GM19468 (cell line): ENCODE measurements at regions not wholly inside any gene's neighbourhood (a gene's known extent, or its start where the extent isn't known, plus 50 kb on each side); places are given as distances from the start of the nearest gene placed in this dataset.
A peak's percentile ranks its signal among the peaks of the same experiment; 100 is the strongest.
"Not testable (repeated sequence)": the region's sequence is repeated elsewhere in the genome, so short reads cannot be mapped to it uniquely, and the experiment has no call there.

ENCODE experiments used
- ATAC-seq: cut with Tn5 transposase; IDR thresholded peaks from one replicate; pipeline ENCODE4 v1.9.1; 2021; ENCODE audit warnings: mild to moderate bottlenecking, moderate library complexity, moderate number of reproducible peaks; ENCODE audit not compliant: unreplicated experiment; ENCODE audit errors: extremely low read depth

- ATAC-seq = no peak
Observed at GRCh38 chr13:21871919-21872318, 201.0 kb downstream of the FGF9 start.

DNA sequence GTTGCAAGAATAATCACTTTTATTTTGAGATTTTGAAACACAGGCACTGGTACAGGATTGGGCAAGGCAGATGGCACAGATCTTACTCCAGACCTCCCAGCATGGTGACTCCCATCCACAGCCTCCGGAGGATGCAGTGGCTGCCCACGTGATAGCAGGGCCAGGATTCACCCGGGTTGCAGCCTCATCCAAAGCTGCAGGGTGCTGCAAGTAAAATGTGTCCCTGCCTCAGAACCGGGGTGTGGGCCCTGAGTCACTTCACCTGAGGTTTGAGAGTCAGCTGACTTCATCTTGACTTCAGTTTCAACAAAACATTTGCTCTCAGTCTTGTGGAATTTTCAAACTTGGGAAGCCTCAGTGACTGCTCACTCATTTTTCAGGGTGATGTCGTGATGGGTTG, 201.9 kb downstream of the FGF9 start:
- ATAC-seq = no peak

- no peak for ATAC-seq
Observed at GRCh38 chr13:21875116-21875515, 204.2 kb downstream of the FGF9 start.

- no peak for ATAC-seq
Observed at GRCh38 chr13:21879263-21879914, 208.5 kb downstream of the FGF9 start.

DNA sequence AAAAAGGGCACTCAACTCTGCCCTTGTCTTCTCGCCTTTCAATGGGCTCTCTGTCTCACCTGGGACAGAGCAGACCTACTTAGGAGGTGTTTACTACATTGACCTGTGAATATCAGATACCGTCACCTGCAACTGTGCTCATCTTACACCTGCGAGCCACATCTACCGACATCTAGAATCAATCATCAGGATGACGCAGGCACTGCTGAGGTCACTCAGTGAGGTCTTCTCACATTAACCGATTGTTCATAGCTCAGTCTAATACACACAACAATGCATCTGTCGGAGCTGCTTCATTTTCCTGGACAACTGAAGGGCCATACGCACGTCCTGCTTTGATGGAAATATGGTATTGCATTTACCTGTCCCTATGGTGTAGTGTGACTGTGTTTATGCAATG, 211.9 kb downstream of the FGF9 start:
- no peak for ATAC-seq

DNA sequence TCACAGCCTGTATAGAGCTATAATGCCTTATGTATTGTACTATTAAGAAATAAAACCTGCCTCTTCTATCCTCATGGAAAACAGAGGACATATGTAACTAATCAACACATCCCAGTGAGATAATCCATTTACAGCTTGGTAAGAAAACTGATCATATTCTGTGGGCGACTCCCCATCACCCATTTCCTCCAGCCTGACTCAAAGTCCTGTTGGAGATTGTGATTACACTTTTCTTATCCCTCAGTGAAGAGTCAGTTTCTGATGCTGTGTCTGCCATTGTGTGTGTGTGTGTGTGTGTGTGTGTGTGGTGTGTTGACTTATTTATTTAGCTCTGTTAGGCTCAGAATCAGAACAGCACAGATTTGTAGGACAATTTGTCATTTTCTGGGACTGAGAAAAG, 212.8 kb downstream of the FGF9 start:
- no peak for ATAC-seq

DNA sequence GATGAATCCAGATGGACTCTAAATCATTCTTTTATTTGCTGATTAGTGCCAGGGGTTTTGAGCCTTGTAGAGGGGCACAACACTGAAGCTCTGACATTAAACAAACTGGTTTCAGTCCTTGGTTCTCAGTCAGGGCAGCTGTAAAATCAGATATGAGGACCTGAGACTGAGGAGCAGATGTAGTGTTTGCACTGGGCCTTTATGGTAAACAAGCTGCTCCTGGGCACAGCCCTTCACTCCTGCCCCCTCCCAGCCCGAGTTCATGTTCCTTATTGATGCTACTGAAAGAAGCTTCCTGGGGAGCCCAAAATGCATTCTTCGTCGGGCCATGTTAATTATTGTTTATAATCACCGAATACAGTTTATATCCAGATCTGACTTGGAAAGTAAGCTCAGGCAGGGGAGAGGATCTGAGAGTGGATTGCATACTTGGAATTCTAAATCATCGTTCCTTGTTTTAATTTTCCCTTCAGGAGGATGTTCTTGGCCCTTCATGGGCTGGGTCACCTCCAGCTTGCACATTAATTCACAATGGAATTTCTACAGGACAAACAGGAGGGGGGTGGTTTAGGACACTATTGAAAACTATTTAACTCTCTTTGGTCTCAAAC, 213.5 kb downstream of the FGF9 start:
- no peak for ATAC-seq

GRCh38 chr13:21884965-21885567, 214.2 kb downstream of the FGF9 start:
- ATAC-seq = peak; percentile 82

GRCh38 chr13:21885714-21886224, 214.9 kb downstream of the FGF9 start:
- no peak for ATAC-seq

DNA sequence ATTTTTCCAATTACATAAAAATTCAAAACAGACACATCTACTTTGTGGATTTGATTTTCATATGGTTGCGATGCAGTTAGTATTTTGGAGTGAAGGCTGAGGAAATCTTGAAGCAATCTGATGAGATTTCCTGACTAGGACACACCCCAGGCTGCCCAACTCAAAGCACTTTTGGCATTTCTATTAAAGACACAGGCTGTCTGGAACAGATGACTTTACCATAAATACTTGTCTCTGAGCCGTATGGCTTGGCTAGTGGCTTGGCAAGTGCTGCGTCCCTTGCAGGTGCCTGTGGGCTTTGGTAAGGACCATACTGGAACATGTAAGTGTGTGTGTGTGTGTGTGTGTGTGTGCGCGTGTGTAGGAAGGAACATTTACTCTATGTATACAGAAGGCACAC, 218.8 kb downstream of the FGF9 start:
- ATAC-seq = no peak

DNA sequence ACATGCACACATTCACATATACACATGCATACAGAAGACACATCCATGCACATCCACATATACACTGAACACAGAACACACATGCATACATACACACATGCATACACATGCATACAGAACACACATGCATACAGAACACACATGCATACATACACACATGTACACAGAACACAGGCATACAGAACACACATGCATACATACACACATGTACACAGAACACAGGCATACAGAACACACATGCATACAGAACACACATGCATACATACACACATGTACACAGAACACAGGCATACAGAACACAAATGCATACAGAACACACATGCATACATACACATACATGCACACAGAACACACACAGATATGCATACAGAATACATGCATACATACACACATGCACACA, 219.3 kb downstream of the FGF9 start:
- ATAC-seq = not testable (repeated sequence)

DNA sequence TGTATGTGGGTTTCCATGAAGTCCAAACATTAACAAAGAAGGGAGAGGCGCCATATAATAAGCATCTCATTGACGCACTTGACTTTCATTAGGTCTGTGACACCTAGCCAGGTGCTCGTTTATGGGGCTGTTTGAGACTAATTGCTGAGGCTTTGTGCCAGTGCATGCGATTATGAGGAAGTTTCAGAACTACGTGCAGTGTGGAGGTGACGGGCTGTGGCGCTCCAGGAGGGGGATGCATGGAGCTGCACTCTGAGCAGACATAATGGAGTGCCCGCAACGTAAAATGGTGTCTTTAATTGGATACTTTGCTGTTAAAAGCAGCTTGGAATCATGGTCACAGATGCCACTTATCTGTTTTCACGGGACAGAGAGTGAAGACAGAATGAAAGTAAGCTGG, 223.2 kb downstream of the FGF9 start:
- ATAC-seq = no peak

DNA sequence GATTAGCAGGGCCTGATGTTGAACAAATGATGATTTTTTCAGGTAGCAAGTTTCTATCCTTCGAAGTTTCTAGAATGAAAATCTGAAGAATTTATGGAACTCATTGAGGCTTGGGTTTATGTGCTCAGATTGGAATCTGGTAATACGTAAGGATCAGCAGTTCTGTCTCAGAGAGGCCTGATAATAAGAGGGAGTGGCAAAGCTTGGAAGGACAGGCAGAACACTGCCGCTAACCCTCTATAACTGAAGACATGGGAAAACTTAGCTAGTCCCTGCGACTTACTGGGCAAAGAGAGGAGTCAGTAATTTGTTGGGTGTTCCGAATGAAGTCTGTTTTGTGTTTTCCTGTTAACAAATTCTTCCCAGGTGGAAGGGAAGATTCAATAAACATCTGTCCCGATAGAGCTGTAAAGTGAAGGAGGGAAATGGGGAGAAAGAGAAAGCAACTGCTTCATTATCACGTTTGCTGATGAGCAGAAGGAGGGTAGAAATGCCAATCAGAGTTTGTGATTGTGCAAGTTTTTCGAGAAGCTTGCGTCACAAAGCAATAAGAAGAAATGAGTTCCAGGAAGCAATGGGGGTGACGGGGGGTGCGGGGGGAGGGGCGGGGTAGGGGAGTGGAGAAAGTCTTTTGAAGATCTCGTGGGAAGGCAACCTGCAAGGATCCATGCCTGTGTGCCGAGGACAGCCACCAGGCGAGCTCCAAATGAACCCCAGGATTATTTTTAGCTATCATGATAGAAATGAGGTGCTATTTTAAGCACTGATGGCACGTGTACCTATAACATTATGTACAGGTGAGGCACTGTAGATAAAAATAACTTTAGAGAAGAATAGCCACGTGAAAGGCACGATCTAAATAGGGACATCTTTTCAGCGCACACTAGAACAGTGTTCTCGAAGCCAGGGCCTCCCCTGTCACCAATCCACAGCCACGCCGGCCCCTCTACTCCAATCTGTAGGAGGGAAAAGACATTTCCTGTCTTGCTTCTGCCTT, 224.1 kb downstream of the FGF9 start:
- ATAC-seq = no peak

DNA sequence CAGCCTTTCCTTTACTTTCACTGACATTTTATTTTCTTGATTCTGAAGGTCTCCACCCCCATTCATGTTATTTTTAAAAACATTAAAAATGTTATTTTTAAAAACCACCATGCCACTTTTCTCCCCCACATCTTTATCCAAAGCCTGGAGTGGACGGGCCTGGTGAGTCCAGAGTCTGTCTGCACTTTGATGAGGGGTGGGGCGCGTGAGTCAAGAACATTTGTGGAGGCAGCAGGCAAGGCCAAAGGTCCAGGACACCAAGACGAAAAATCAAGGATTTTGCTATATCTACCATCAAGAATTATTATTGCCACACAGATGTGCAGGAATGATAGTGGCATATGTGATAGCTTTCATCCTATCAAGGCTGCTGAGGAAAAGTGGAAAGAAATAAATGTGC, 224.9 kb downstream of the FGF9 start:
- ATAC-seq = no peak

DNA sequence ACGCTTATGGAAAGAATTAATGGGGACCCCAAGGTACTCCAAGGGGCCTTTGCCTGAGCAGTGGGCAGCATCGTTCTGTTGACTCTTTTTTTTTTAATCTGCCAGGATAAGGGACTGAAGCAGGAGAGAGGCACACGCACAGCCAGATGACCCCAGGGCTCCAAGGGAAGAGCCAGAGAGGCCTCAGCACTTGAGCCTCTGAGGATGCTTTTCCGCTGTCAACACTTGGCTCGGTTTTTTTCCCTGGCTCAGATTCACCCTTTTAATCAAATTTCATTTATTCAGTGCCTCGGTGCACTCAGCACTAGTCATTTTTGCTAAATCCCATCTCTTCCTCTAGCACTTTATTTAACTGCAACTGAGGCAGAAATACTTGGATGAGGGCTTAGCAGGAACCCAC, 226.3 kb downstream of the FGF9 start:
- ATAC-seq = no peak

DNA sequence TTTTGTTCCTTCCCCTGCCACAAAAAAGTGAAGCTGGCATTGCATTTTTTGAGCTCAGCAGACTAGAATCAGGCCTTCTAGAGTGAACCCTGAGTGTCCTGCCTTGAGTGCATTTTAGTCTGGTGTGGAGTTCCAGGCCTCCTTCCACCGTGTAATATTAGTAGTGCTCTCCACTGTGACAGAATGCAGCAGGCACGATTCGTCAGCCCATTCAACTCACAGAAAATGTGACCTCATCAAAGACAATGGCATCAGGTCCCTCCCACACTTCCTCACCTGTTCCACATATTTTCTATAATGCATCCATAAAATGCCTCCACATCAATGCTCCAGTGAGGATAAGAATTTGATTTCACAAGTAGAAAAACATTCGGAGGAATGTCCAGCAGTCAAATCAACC, 227.6 kb downstream of the FGF9 start:
- no peak for ATAC-seq

DNA sequence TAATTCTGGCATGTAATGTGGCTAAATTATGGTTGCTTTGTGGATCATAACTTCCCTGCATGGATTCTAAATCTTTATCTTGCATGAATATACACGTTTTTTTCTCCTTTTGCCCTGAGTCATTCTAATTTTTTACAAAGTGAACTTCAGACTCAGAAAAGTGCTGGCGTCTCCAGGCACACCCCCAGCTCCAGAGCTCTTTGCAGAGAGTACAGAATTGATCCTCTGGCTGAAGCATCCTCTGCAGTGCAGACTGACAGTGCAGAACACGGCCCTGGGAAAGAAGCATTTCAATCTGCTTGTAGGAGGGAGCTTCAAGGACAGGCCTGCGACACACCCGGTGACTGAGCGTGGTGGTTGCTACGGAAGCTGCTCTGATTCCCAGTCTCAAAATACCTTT, 228.1 kb downstream of the FGF9 start:
- ATAC-seq = no peak

DNA sequence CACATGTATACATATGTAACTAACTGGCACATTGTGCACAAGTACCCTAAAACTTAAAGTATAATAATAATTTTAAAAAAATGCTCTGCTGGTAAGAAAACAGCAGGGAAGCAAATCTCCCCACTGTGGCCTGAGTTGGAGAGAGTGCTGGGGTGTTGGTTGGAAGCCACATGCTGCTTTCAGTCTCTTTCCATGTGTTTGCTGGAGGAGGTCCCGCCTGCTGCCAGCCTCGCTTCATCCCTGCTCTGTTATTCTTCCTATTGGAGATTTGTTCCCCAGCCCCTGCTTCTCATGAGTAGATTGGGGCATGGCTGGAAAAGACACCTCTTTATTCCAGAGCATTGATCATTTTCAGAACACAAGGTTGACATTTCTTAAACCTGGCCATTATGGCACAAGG, 230.5 kb downstream of the FGF9 start:
- no peak for ATAC-seq

GRCh38 chr13:21901811-21902708, 231.2 kb downstream of the FGF9 start:
- no peak for ATAC-seq

DNA sequence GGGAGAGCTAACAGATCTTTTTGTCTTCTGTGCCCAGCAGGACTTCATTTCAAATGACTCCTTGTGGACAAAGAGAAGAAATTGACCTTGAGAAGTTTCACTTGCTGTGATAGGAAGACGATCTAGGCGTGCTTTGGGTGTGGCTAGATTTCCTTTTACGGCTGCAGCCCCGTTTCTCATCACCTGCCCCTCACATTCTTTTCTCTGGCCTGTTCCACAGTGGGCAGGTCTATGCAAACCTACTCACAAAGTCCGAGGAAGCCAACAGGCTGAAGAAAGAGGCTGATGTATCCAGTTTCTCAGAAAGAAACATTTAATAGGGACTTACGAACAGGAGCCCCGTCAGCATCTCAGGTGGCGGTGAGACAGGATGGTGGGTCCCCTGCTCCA, 231.8 kb downstream of the FGF9 start:
- ATAC-seq = no peak
